ENCODE measurements at regions not wholly inside any gene's neighbourhood (a gene's known extent, or its start where the extent isn't known, plus 50 kb on each side); places are given as distances from the start of the nearest gene placed in this dataset.

DNA sequence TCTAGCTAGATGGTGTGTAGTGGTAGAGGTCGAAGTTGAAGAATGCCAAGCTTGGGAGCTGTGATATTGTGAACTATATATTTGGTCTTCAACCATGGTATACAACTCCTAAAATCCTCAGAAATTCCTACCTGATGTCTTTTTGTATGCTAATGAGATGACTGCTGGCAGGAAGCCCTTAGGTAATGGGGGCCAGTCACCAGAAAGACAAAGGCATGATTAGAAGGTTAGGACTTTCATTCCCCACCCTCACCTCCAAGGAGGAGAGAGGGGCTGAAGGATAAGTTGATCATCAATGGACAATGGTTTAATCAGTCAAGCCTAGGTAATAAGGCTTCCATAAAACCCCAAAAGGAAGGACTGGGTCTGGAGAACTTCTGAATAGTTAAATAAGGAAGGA is 285.7 kb upstream of the POU5F2 start:
- Histone ChIP-seq H3K4me3 (ENCODE audit: low read length) (no peak overlapping the region), H3K27me3 (ENCODE audit: control insufficient read depth, insufficient read depth, low read length) (no peaks in the 10 kb centered on the region), H3K9me3 (ENCODE audit: control insufficient read depth, insufficient read depth, low read length) (no peaks in the 10 kb centered on the region), H3K4me1 (ENCODE audit: control insufficient read depth, insufficient read depth, low read length) (no peaks in the 10 kb centered on the region), H3K27ac (ENCODE audit: low read length) (no peak overlapping the region), H3K36me3 (ENCODE audit: control insufficient read depth, insufficient read depth, low read length) (no peaks in the 10 kb centered on the region)
- WGBS (ENCODE audit: insufficient coverage, insufficient read length): no CpG with 5 or more reads among the region's 1 CpG
- DNase-seq (ENCODE audit: low read depth, low spot score): no peak

DNA sequence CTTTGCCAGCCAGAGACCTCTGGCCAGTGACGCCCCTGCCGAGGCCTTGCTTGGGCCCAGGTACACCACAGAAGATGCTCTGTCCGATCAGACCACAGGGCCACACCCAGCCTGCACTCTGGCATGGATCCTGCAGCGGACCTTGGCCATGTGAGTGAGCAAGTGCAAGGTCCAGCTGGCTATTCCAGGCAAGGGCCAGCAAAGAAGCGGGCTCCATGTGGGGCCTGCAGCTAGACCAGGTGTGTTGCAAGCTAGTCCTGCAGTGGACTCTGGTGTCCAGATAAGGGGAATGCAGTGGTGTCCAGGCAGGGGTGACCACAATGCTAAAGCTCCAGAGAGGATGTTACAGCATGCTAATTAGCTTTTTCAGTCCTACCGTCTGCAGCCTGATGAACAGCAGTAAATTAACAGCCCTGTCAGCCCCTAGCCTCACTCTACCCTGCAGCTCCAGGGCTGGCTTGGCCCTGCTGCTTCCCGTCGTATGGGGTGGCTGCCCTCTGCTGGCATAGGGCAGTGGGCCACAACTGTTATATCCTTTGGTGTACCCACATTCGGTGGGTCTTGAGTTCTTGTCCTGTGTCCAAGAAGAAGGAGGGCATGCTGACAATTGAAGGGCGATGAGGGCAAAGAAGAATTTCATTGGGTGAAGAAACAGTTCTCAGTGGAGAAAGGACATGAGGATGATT is 284.5 kb upstream of the POU5F2 start:
- Histone ChIP-seq H3K4me1 (ENCODE audit: control insufficient read depth, insufficient read depth, low read length) (no peaks in the 10 kb centered on the region), H3K36me3 (ENCODE audit: control insufficient read depth, insufficient read depth, low read length) (no peaks in the 10 kb centered on the region), H3K27ac (ENCODE audit: low read length) (no peak overlapping the region), H3K9me3 (ENCODE audit: control insufficient read depth, insufficient read depth, low read length) (no peaks in the 10 kb centered on the region), H3K27me3 (ENCODE audit: control insufficient read depth, insufficient read depth, low read length) (no peaks in the 10 kb centered on the region), H3K4me3 (ENCODE audit: low read length) (no peak overlapping the region)
- DNase-seq (ENCODE audit: low read depth, low spot score): no peak
- no CpG with 5 or more reads among the region's 10 CpGs for WGBS (ENCODE audit: insufficient coverage, insufficient read length)

DNA sequence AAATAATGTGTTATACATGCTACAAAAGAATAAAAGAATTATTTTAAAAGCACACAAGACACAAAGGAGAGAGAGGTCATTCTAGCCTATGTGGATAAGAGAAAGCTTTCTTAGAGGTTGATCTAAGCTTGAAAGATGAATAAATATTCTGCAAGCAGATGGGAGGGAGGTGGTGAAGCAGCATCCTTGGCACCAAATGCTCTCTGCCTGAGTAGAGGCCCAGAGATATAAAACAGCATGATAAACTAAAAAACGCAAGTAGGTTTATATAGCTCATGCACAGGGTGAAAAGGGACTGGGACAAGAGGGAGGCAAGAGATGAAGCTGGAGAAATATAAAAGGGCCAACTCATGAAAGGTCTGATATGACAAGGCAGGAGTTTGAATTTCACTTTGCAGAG is 283.2 kb upstream of the POU5F2 start:
- H3K4me3 ChIP-seq (ENCODE audit: low read length): no peak overlapping the region
- DNase-seq (ENCODE audit: low read depth, low spot score): no peak
- H3K4me1 ChIP-seq (ENCODE audit: control insufficient read depth, insufficient read depth, low read length): no peaks in the 10 kb centered on the region
- H3K36me3 ChIP-seq (ENCODE audit: control insufficient read depth, insufficient read depth, low read length): no peaks in the 10 kb centered on the region
- no peaks in the 10 kb centered on the region for H3K27me3 ChIP-seq (ENCODE audit: control insufficient read depth, insufficient read depth, low read length)
- no CpG with 5 or more reads among the region's 1 CpG for WGBS (ENCODE audit: insufficient coverage, insufficient read length)
- no peak overlapping the region for H3K27ac ChIP-seq (ENCODE audit: low read length)
- no peaks in the 10 kb centered on the region for H3K9me3 ChIP-seq (ENCODE audit: control insufficient read depth, insufficient read depth, low read length)

DNA sequence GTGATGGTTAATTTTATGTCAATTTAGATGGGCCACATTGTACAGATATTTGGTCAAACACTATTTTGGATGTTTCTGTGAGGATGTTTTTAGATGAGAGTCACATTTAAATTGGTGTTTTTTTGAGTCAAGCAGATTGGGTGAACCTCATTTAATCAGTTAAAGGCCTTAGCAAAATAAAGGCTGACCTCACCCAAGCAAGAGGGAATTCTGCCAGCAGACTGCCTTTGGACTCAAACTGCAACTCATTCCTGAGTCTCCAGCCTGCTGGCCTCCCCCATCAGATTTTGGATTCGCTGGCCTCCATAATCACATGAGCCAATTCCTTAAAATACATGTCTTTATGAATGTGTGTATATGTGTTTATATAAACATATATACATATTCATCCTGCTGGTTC is 282.7 kb upstream of the POU5F2 start:
- Histone ChIP-seq H3K27ac (ENCODE audit: low read length) (no peak overlapping the region), H3K4me3 (ENCODE audit: low read length) (no peak overlapping the region), H3K36me3 (ENCODE audit: control insufficient read depth, insufficient read depth, low read length) (no peaks in the 10 kb centered on the region), H3K9me3 (ENCODE audit: control insufficient read depth, insufficient read depth, low read length) (no peaks in the 10 kb centered on the region), H3K27me3 (ENCODE audit: control insufficient read depth, insufficient read depth, low read length) (no peaks in the 10 kb centered on the region), H3K4me1 (ENCODE audit: control insufficient read depth, insufficient read depth, low read length) (no peaks in the 10 kb centered on the region)
- WGBS (ENCODE audit: insufficient coverage, insufficient read length): no CpG with 5 or more reads among the region's 1 CpG
- DNase-seq (ENCODE audit: low read depth, low spot score): no peak

DNA sequence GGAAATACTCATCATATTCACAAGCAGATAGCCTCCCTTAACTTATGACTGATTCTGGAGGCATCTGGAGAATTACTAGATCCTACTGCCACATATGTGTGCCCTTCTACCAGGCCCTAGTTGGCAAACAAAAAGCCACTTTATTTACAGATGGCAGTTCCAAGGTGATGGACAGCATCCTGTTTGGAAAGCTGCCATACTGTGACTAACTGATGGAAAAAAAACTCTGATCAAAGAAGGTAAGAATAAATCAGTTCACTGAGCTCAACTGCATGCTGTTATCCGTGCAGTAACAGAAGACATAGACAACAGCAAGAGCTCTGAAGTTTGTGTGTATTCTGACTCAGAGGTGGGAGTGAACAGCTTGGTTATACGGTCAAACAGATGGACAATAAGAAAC is 279.8 kb upstream of the POU5F2 start:
- no peak overlapping the region for H3K4me3 ChIP-seq (ENCODE audit: low read length)
- no peaks in the 10 kb centered on the region for H3K27me3 ChIP-seq (ENCODE audit: control insufficient read depth, insufficient read depth, low read length)
- no CpG with 5 or more reads among the region's 2 CpGs for WGBS (ENCODE audit: insufficient coverage, insufficient read length)
- H3K9me3 ChIP-seq (ENCODE audit: control insufficient read depth, insufficient read depth, low read length): no peaks in the 10 kb centered on the region
- H3K36me3 ChIP-seq (ENCODE audit: control insufficient read depth, insufficient read depth, low read length): no peaks in the 10 kb centered on the region
- no peak overlapping the region for H3K27ac ChIP-seq (ENCODE audit: low read length)
- H3K4me1 ChIP-seq (ENCODE audit: control insufficient read depth, insufficient read depth, low read length): no peaks in the 10 kb centered on the region
- no peak for DNase-seq (ENCODE audit: low read depth, low spot score)

DNA sequence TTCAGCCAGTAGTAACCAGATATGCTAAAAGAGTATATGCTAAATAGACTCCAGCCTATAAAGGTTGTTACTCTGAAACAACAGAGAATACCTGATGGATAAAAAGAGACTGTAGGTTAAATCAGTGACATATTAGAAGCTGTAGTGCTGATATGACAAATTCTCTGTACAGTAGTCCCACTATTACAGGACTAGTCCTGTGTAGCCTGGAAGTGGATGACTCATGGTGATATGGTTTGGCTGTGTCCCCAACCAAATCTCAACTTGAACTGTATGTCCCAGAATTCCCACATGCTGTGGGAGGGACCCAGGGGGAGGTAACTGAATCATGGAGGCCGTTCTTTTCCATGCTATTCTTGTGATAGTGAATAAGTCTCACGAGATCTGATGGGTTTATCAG is 276.2 kb upstream of the POU5F2 start:
- no peak overlapping the region for H3K4me3 ChIP-seq (ENCODE audit: low read length)
- no peaks in the 10 kb centered on the region for H3K9me3 ChIP-seq (ENCODE audit: control insufficient read depth, insufficient read depth, low read length)
- no CpG with 5 or more reads among the region's 2 CpGs for WGBS (ENCODE audit: insufficient coverage, insufficient read length)
- H3K36me3 ChIP-seq (ENCODE audit: control insufficient read depth, insufficient read depth, low read length): no peaks in the 10 kb centered on the region
- H3K27me3 ChIP-seq (ENCODE audit: control insufficient read depth, insufficient read depth, low read length): no peaks in the 10 kb centered on the region
- H3K27ac ChIP-seq (ENCODE audit: low read length): no peak overlapping the region
- no peaks in the 10 kb centered on the region for H3K4me1 ChIP-seq (ENCODE audit: control insufficient read depth, insufficient read depth, low read length)
- DNase-seq (ENCODE audit: low read depth, low spot score): no peak

DNA sequence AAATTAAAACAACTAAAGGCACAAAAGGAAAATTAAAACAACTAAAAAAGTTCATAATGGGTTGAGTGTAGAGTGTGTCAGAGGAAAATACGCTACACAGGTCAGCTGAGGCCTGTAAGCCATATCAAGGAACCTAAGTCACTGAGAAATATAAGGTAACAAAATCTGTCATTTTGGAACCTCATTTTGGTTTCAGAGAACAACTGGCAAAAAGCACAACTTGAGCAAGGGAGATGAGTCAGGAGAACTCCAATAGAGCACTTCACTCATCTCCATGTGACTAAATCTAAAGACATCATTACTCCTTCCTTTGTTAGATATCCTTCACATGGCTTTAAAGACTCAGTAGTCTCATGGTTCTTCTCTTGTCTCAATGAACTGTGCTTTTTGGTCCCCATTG is 269.4 kb upstream of the POU5F2 start:
- no CpG with 5 or more reads among the region's 1 CpG for WGBS (ENCODE audit: insufficient coverage, insufficient read length)
- Histone ChIP-seq H3K4me1 (ENCODE audit: control insufficient read depth, insufficient read depth, low read length) (no peaks in the 10 kb centered on the region), H3K9me3 (ENCODE audit: control insufficient read depth, insufficient read depth, low read length) (no peaks in the 10 kb centered on the region), H3K4me3 (ENCODE audit: low read length) (no peak overlapping the region), H3K27ac (ENCODE audit: low read length) (no peak overlapping the region), H3K27me3 (ENCODE audit: control insufficient read depth, insufficient read depth, low read length) (no peaks in the 10 kb centered on the region), H3K36me3 (ENCODE audit: control insufficient read depth, insufficient read depth, low read length) (no peaks in the 10 kb centered on the region)
- no peak for DNase-seq (ENCODE audit: low read depth, low spot score)

DNA sequence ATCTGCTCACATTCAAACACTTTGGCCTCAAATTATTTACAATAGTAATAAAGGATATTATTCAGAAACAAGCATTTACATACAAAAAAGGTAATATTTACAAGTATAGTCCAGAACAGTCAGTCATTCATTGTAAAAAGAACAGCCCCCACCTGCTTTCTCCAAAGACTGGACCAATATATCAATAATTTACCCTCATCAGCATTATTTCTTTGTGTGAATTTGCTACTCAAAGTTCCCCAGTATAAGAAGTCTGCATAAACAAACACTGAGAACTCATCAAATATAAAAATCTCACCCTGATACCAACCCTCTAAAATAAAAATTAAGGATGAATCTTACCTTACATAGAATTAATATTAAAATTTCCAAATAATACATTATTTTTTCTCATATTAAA is 267.8 kb upstream of the POU5F2 start:
- H3K4me3 ChIP-seq (ENCODE audit: low read length): no peak overlapping the region
- no peak overlapping the region for H3K27ac ChIP-seq (ENCODE audit: low read length)
- no peak for DNase-seq (ENCODE audit: low read depth, low spot score)
- no peaks in the 10 kb centered on the region for H3K4me1 ChIP-seq (ENCODE audit: control insufficient read depth, insufficient read depth, low read length)
- H3K27me3 ChIP-seq (ENCODE audit: control insufficient read depth, insufficient read depth, low read length): no peaks in the 10 kb centered on the region
- no peaks in the 10 kb centered on the region for H3K36me3 ChIP-seq (ENCODE audit: control insufficient read depth, insufficient read depth, low read length)
- H3K9me3 ChIP-seq (ENCODE audit: control insufficient read depth, insufficient read depth, low read length): no peaks in the 10 kb centered on the region

DNA sequence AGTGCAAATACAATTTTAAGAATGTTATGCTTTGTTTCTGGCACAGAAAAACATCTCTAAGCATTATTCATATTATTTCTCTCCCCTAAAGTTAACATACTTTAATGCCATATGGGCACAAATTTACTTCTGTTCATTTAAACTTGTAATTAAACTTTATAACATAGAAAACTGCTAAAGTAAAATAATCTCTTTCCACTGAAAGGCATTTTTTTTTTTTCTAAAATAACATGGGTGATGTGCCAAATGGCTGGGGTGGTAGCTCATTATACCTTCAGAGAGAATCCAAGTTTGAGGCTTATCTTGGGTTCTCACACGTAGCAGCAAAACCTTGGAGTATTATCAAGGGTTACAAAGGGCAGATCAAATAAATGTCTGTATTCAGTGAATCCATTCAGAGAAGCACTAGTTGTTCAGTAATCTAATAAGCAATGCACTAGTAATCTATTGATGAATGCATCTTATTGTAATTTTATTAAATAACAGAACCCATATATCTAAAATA is 257.6 kb upstream of the POU5F2 start:
- no CpG with 5 or more reads among the region's 1 CpG for WGBS (ENCODE audit: insufficient coverage, insufficient read length)

DNA sequence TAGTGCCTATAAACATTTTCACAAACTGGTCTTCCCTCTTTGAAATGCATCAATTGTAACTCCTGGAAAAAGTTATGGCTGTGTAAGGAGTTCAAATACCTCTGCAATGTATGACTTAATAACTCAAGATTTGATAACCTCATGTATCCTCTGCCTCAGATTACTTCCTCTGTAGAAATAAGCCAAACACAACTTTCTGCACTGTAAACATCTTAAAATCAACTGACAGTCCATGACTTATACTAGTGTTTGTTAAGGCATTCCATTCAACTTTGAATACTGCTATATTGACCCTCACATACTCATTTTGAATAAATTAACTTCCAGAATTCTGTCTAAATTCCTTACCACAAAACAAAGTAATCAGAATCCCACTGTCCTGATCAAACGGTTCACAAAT is 256.2 kb upstream of the POU5F2 start:
- Histone ChIP-seq H3K4me3 (ENCODE audit: low read length) (no peak overlapping the region), H3K9me3 (ENCODE audit: control insufficient read depth, insufficient read depth, low read length) (no peaks in the 10 kb centered on the region), H3K27ac (ENCODE audit: low read length) (no peak overlapping the region), H3K27me3 (ENCODE audit: control insufficient read depth, insufficient read depth, low read length) (no peaks in the 10 kb centered on the region), H3K36me3 (ENCODE audit: control insufficient read depth, insufficient read depth, low read length) (no peaks in the 10 kb centered on the region), H3K4me1 (ENCODE audit: control insufficient read depth, insufficient read depth, low read length) (no peaks in the 10 kb centered on the region)
- no CpG with 5 or more reads among the region's 1 CpG for WGBS (ENCODE audit: insufficient coverage, insufficient read length)
- no peak for DNase-seq (ENCODE audit: low read depth, low spot score)

More for the DNA sequence above, 257.6 kb upstream of the POU5F2 start:
- Histone ChIP-seq H3K4me1 (ENCODE audit: control insufficient read depth, insufficient read depth, low read length) (no peaks in the 10 kb centered on the region), H3K4me3 (ENCODE audit: low read length) (no peak overlapping the region), H3K9me3 (ENCODE audit: control insufficient read depth, insufficient read depth, low read length) (no peaks in the 10 kb centered on the region), H3K36me3 (ENCODE audit: control insufficient read depth, insufficient read depth, low read length) (no peaks in the 10 kb centered on the region), H3K27ac (ENCODE audit: low read length) (no peak overlapping the region), H3K27me3 (ENCODE audit: control insufficient read depth, insufficient read depth, low read length) (no peaks in the 10 kb centered on the region)
- no peak for DNase-seq (ENCODE audit: low read depth, low spot score)

DNA sequence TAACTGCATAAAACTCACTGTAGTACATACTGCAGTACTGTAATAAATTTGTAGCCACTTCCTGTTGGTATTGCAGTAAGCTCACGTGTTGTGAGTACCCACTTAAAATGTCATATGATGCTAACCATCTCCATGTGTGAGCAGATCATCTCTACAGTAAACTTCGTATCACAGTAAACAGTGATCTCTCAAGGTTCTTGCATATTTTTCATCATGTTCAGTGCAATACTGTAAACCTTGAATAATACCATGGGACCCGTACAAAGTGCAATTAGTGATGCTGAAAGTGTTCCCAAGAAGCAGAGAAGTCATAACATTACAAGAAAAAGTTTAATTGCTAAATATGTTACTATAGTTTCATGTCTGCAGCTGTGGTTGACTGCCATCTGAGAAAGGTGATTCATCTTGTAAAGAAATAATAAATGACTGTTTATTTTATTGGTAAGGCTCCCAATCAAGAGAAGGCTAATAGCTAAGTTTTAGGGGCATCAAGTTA is 253.8 kb upstream of the POU5F2 start:
- no peaks in the 10 kb centered on the region for H3K9me3 ChIP-seq (ENCODE audit: control insufficient read depth, insufficient read depth, low read length)
- no CpG with 5 or more reads among the region's 3 CpGs for WGBS (ENCODE audit: insufficient coverage, insufficient read length)
- no peak overlapping the region for H3K4me3 ChIP-seq (ENCODE audit: low read length)
- H3K27me3 ChIP-seq (ENCODE audit: control insufficient read depth, insufficient read depth, low read length): no peaks in the 10 kb centered on the region
- H3K36me3 ChIP-seq (ENCODE audit: control insufficient read depth, insufficient read depth, low read length): no peaks in the 10 kb centered on the region
- H3K4me1 ChIP-seq (ENCODE audit: control insufficient read depth, insufficient read depth, low read length): no peaks in the 10 kb centered on the region
- no peak for DNase-seq (ENCODE audit: low read depth, low spot score)
- no peak overlapping the region for H3K27ac ChIP-seq (ENCODE audit: low read length)

Data from iPS DF 6.9 (cell line).